Gastrocnemius medialis (tissue), 4 donors: ENCODE measurements at regions not wholly inside any gene's neighbourhood (a gene's known extent, or its start where the extent isn't known, plus 50 kb on each side); places are given as distances from the start of the nearest gene placed in this dataset.

ENCODE experiments used
- CTCF ChIP-seq, 5 experiments: fragments of 450-650 bp in 3 of 5; fragments of 200-600 bp in 2 of 5; sonication (generic) in 2 of 5; IDR thresholded peaks in 4 of 5; conservative IDR thresholded peaks in 1 of 5; 1 replicate in 4 of 5; 2 replicates in 1 of 5; pipeline ENCODE4 v1.5.1; 2016 to 2019; ENCODE audit warnings: antibody characterized with exemption in 5 of 5, mild to moderate bottlenecking in 3 of 5, moderate library complexity in 3 of 5
- POLR2A ChIP-seq, 2 donors: fragments of 450-650 bp; IDR thresholded peaks; one replicate each; pipeline ENCODE4 v1.6.1; 2017; ENCODE audit warnings: antibody characterized with exemption in 2 of 2, mild to moderate bottlenecking in 2 of 2, moderate library complexity in 2 of 2

- TF ChIP-seq CTCF (IDR thresholded peaks at IDR 0.05 in 4 of 5, conservative IDR thresholded peaks at IDR 0.05 in 1 of 5) (no peak), POLR2A (IDR thresholded peaks at IDR 0.05) (no peak)
These were observed 116.4 kb upstream of the ITGB1 start for GRCh38 chr10:33074443-33074842.
